MM.1S (cell line): ENCODE measurements at regions not wholly inside any gene's neighbourhood (a gene's known extent, or its start where the extent isn't known, plus 50 kb on each side); places are given as distances from the start of the nearest gene placed in this dataset.

ENCODE experiments used
- DNase-seq: peaks from one replicate; pipeline ENCODE4 v3.0.0-alpha.2; 2015
- H2AFZ ChIP-seq: fragments of 300-600 bp; sonication (generic); 2 replicates; pipeline ENCODE4 v1.6.0; 2016; ENCODE audit warnings: antibody characterized with exemption, low read length
- H3F3A ChIP-seq: fragments of 300-600 bp; sonication (generic); 2 replicates; pipeline ENCODE4 v1.6.1; 2016; ENCODE audit warnings: mild to moderate bottlenecking, antibody characterized with exemption, low read length, moderate library complexity, mixed read lengths; ENCODE audit not compliant: insufficient read depth
- H3K27ac ChIP-seq: fragments of 300-600 bp; sonication (generic); 2 replicates; pipeline ENCODE4 v1.5.1; 2016; ENCODE audit warnings: mild to moderate bottlenecking, low read length
- H3K27me3 ChIP-seq: fragments of 300-600 bp; sonication (generic); replicated peaks from 2 replicates; pipeline ENCODE4 v1.6.0; 2016; ENCODE audit warnings: low read length; ENCODE audit not compliant: insufficient read depth
- H3K36me3 ChIP-seq: fragments of 300-600 bp; sonication (generic); replicated peaks from 2 replicates; pipeline ENCODE4 v1.6.1; 2016; ENCODE audit warnings: mild to moderate bottlenecking, low read length, mixed read lengths; ENCODE audit not compliant: insufficient read depth
- H3K4me1 ChIP-seq: fragments of 300-600 bp; sonication (generic); 2 replicates; pipeline ENCODE4 v1.6.1; 2016; ENCODE audit warnings: low read length, mixed read lengths
- H3K4me2 ChIP-seq: fragments of 300-600 bp; sonication (generic); 2 replicates; pipeline ENCODE4 v1.6.0; 2016; ENCODE audit warnings: low read depth, low read length
- H3K4me3 ChIP-seq: fragments of 300-600 bp; sonication (generic); 2 replicates; pipeline ENCODE4 v1.5.1; 2016; ENCODE audit warnings: low read length, mixed read lengths
- H3K79me2 ChIP-seq: fragments of 300-600 bp; sonication (generic); 2 replicates; pipeline ENCODE4 v1.6.1; 2016; ENCODE audit warnings: mixed run types, low read length, mixed read lengths
- H3K9ac ChIP-seq: fragments of 300-600 bp; sonication (generic); 2 replicates; pipeline ENCODE4 v1.6.1; 2016; ENCODE audit warnings: low read length, mixed read lengths
- H3K9me2 ChIP-seq: fragments of 300-600 bp; sonication (generic); replicated peaks from 2 replicates; pipeline ENCODE4 v1.6.1; 2016; ENCODE audit warnings: mild to moderate bottlenecking, low read length, mixed read lengths; ENCODE audit not compliant: insufficient read depth
- H3K9me3 ChIP-seq: fragments of 300-600 bp; sonication (generic); replicated peaks from 2 replicates; pipeline ENCODE4 v1.6.1; 2016; ENCODE audit warnings: mild to moderate bottlenecking, low read length, mixed read lengths; ENCODE audit not compliant: insufficient read depth
- H4K20me1 ChIP-seq: fragments of 300-600 bp; sonication (generic); 2 replicates; pipeline ENCODE4 v1.6.1; 2016; ENCODE audit warnings: mild to moderate bottlenecking, low read length, moderate library complexity, mixed read lengths; ENCODE audit not compliant: insufficient read depth
- EZH2 ChIP-seq: fragments of 300-600 bp; sonication (generic); optimal IDR thresholded peaks from 2 replicates; pipeline ENCODE3; 2017; ENCODE audit warnings: low read depth, mild to moderate bottlenecking, antibody characterized with exemption, low read length, mixed read lengths
- EZH2phosphoT487 ChIP-seq: fragments of 300-600 bp; sonication (generic); IDR thresholded peaks from 2 replicates; pipeline ENCODE4 v1.6.1; 2018; ENCODE audit warnings: antibody characterized with exemption, low read length
- TF ChIP-seq, protein P1 (sequence below): fragments of 300-600 bp; sonication (generic); IDR thresholded peaks from 2 replicates; pipeline ENCODE4 v1.5.1; 2016; ENCODE audit warnings: antibody characterized with exemption, low read length, mixed read lengths

DNA sequence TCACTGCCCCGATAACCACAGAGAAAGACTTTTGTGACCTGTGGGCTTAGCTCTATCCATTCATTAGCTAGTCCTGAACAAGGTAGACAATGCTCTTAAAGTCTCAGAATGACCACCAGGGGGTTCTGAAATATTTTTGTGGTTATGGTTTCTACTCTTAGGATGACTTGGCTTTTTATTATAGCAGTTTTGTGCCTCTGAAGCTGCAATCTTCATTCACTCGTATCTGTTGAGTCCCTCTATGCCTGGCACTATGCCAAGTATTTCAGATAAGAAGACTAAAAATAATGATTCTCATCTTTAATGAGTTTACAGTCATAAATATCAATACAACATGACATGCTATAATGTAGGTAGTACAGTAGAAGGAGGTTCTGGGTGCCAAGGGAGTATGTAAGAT, 130.8 kb upstream of the TRHDE start:
- Histone ChIP-seq H3K79me2 (no peaks in the 10 kb centered on the region), H4K20me1 (no peaks in the 10 kb centered on the region), H2AFZ (no peak overlapping the region), H3K27ac (no peak overlapping the region), H3K36me3 (no peaks in the 10 kb centered on the region), H3F3A (no peaks in the 10 kb centered on the region), H3K9me2 (no peaks in the 10 kb centered on the region), H3K4me3 (no peak overlapping the region), H3K4me1 (peaks cover 3% of the 10 kb centered on the region; the same call in 1 of the 2 replicates), H3K9ac (no peak overlapping the region), H3K4me2 (no peak overlapping the region), H3K27me3 (no peaks in the 10 kb centered on the region), H3K9me3 (no peaks in the 10 kb centered on the region)
- DNase-seq, result peak; percentile 81
- TF ChIP-seq EZH2 (no peak), EZH2phosphoT487 (no peak)
- TF ChIP-seq, protein P1, sequence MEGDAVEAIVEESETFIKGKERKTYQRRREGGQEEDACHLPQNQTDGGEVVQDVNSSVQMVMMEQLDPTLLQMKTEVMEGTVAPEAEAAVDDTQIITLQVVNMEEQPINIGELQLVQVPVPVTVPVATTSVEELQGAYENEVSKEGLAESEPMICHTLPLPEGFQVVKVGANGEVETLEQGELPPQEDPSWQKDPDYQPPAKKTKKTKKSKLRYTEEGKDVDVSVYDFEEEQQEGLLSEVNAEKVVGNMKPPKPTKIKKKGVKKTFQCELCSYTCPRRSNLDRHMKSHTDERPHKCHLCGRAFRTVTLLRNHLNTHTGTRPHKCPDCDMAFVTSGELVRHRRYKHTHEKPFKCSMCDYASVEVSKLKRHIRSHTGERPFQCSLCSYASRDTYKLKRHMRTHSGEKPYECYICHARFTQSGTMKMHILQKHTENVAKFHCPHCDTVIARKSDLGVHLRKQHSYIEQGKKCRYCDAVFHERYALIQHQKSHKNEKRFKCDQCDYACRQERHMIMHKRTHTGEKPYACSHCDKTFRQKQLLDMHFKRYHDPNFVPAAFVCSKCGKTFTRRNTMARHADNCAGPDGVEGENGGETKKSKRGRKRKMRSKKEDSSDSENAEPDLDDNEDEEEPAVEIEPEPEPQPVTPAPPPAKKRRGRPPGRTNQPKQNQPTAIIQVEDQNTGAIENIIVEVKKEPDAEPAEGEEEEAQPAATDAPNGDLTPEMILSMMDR, result peak; percentile 36

DNA sequence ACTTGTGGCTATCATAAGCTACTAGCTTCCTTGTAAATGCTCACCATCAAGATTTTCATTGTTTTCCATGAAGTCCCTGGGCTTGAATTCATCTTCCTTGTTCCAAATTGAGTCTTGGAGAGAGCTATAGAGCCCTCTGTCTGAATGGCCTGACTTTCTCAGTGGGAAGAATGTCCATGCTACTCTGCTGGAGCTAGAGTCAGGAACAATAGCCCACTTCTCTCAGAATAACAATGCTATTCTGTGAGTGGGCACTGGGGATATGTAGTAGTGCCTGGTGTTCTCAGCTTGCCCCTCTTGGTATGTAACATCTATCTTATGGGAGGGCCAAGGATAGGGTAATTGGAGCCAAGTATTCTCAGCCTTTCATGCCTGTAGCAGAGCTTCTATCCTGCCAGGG, 127.6 kb upstream of the TRHDE start:
- Histone ChIP-seq H3F3A (no peaks in the 10 kb centered on the region), H3K79me2 (no peaks in the 10 kb centered on the region), H3K9ac (no peak overlapping the region), H3K4me3 (no peak overlapping the region), H3K9me3 (no peaks in the 10 kb centered on the region), H3K36me3 (no peaks in the 10 kb centered on the region), H3K4me2 (no peak overlapping the region), H3K27ac (no peak overlapping the region), H4K20me1 (no peaks in the 10 kb centered on the region), H3K27me3 (no peaks in the 10 kb centered on the region), H3K9me2 (no peaks in the 10 kb centered on the region), H2AFZ (no peak overlapping the region), H3K4me1 (peaks cover 3% of the 10 kb centered on the region; the same call in 1 of the 2 replicates)
- TF ChIP-seq EZH2phosphoT487, result no peak
- DNase-seq, result no peak

- no peaks in the 10 kb centered on the region for H3F3A ChIP-seq
- no peak overlapping the region for H3K4me3 ChIP-seq
- no peak overlapping the region for H2AFZ ChIP-seq
- H3K27ac ChIP-seq, result no peak overlapping the region
- H3K9me3 ChIP-seq, result no peaks in the 10 kb centered on the region
- H3K9ac ChIP-seq, result no peak overlapping the region
- H3K36me3 ChIP-seq, result no peaks in the 10 kb centered on the region
- H3K9me2 ChIP-seq, result no peaks in the 10 kb centered on the region
- H3K27me3 ChIP-seq, result no peaks in the 10 kb centered on the region
- H3K4me1 ChIP-seq, result peaks cover 2% of the 10 kb centered on the region; the same call in 1 of the 2 replicates
- H3K4me2 ChIP-seq, result no peak overlapping the region
- no peak for TF ChIP-seq EZH2phosphoT487
- TF ChIP-seq, protein P1, result no peak
- TF ChIP-seq EZH2, result no peak
- H3K79me2 ChIP-seq, result no peaks in the 10 kb centered on the region
- no peaks in the 10 kb centered on the region for H4K20me1 ChIP-seq
- no peak for DNase-seq
These were observed 125.7 kb upstream of the TRHDE start for GRCh38 chr12:72146495-72146894.

- no peak overlapping the region for H3K4me2 ChIP-seq
- H4K20me1 ChIP-seq, result no peaks in the 10 kb centered on the region
- H2AFZ ChIP-seq, result no peak overlapping the region
- no peaks in the 10 kb centered on the region for H3K36me3 ChIP-seq
- H3F3A ChIP-seq, result no peaks in the 10 kb centered on the region
- no peak overlapping the region for H3K9ac ChIP-seq
- no peak overlapping the region for H3K4me3 ChIP-seq
- no peaks in the 10 kb centered on the region for H3K9me2 ChIP-seq
- H3K27ac ChIP-seq, result no peak overlapping the region
- TF ChIP-seq, protein P1, result no peak
- TF ChIP-seq EZH2phosphoT487, result no peak
- H3K27me3 ChIP-seq, result no peaks in the 10 kb centered on the region
- no peaks in the 10 kb centered on the region for H3K4me1 ChIP-seq
- H3K79me2 ChIP-seq, result no peaks in the 10 kb centered on the region
- H3K9me3 ChIP-seq, result no peaks in the 10 kb centered on the region
- no peak for DNase-seq
These were observed 123.5 kb upstream of the TRHDE start for GRCh38 chr12:72148709-72149108.
